A673 (cell line): ENCODE measurements at regions not wholly inside any gene's neighbourhood (a gene's known extent, or its start where the extent isn't known, plus 50 kb on each side); places are given as distances from the start of the nearest gene placed in this dataset.

Source experiments
- BruUV-seq: library from RNA; stranded (reverse); fragments of 400-500 nt; replicated peaks from 2 replicates; lab custom pipeline; 2021; lab: Mats Ljungman, UMichigan
- CTCF ChIA-PET: fragments of 300-600 bp; sonication (Branson Sonifier 250); formaldehyde crosslinking; loops from one replicate; lab custom pipeline; 2022; ENCODE audit warnings: antibody characterized with exemption; lab: Charles Lee
- POLR2A ChIA-PET: fragments of 300-600 bp; sonication (Branson Sonifier 250); formaldehyde crosslinking; loops from one replicate; lab custom pipeline; 2022; ENCODE audit warnings: antibody characterized with exemption; ENCODE audit not compliant: low non-redundant PET; lab: Charles Lee
- DNase-seq: peaks from one replicate; pipeline ENCODE4 v3.0.0-alpha.2; 2015; ENCODE audit warnings: low spot score
- H3K27ac ChIP-seq: fragments of 200-600 bp; sonication (generic); 2 replicates; pipeline ENCODE4 v1.5.1; 2016; ENCODE audit warnings: mixed run types, low read depth, mild to moderate bottlenecking, mixed read lengths, antibody characterized with exemption, low read length; ENCODE audit not compliant: poor library complexity, severe bottlenecking
- H3K27me3 ChIP-seq: fragments of 200-600 bp; sonication (generic); replicated peaks from 2 replicates; pipeline ENCODE4 v1.6.1; 2017; ENCODE audit warnings: mixed run types, low read depth, mild to moderate bottlenecking, mixed read lengths, antibody characterized with exemption, low read length; ENCODE audit not compliant: insufficient read depth, poor library complexity
- H3K36me3 ChIP-seq: fragments of 200-600 bp; sonication (generic); 2 replicates; pipeline ENCODE4 v1.6.1; 2016; ENCODE audit warnings: mixed run types, mild to moderate bottlenecking, mixed read lengths, antibody characterized with exemption, low read length; ENCODE audit not compliant: insufficient read depth, poor library complexity, severe bottlenecking
- H3K4me1 ChIP-seq: fragments of 200-600 bp; sonication (generic); 2 replicates; pipeline ENCODE4 v1.6.1; 2017; ENCODE audit warnings: mixed run types, mild to moderate bottlenecking, mixed read lengths, antibody characterized with exemption, low read length; ENCODE audit not compliant: insufficient read depth, poor library complexity, severe bottlenecking
- H3K4me3 ChIP-seq: fragments of 200-600 bp; sonication (generic); 2 replicates; pipeline ENCODE4 v1.5.1; 2016; ENCODE audit warnings: low read depth, mixed run types, mild to moderate bottlenecking, mixed read lengths, low read length; ENCODE audit not compliant: poor library complexity, severe bottlenecking
- H3K9me3 ChIP-seq: fragments of 200-600 bp; sonication (generic); 2 replicates; pipeline ENCODE4 v1.6.1; 2016; ENCODE audit warnings: mixed run types, low read depth, mild to moderate bottlenecking, mixed read lengths, antibody characterized with exemption, low read length; ENCODE audit not compliant: poor library complexity, severe bottlenecking
- EZH2 ChIP-seq: fragments of 200-600 bp; sonication (generic); IDR thresholded peaks from 2 replicates; pipeline ENCODE4 v1.6.1; 2017; ENCODE audit warnings: borderline replicate concordance, low read depth, mild to moderate bottlenecking, mixed read lengths, antibody characterized with exemption, low read length; ENCODE audit not compliant: poor library complexity, severe bottlenecking
- intact Hi-C: fragments of 100-400 bp; cut with micrococcal nuclease; formaldehyde crosslinking; loops from one replicate; pipeline ENCODE4 v1.10.0; 2022; ENCODE audit not compliant: unreplicated experiment
- TF ChIP-seq, protein P1 (sequence below): fragments of 300-800, 200-600 bp; sonication (generic); conservative IDR thresholded peaks from 2 replicates; pipeline ENCODE4 v1.5.1; 2017; ENCODE audit warnings: low read depth, mild to moderate bottlenecking, antibody characterized with exemption, low read length, moderate library complexity, mixed read lengths

- H3K27ac ChIP-seq: no peak overlapping the region
- ChIA-PET CTCF (no interaction called here), POLR2A (no interaction called here)
- no TSS peak for BruUV-seq
- no peaks in the 10 kb centered on the region for H3K36me3 ChIP-seq
- H3K27me3 ChIP-seq: no peaks in the 10 kb centered on the region
- H3K4me3 ChIP-seq: no peak overlapping the region
- TF ChIP-seq EZH2: no peak
- TF ChIP-seq, protein P1, sequence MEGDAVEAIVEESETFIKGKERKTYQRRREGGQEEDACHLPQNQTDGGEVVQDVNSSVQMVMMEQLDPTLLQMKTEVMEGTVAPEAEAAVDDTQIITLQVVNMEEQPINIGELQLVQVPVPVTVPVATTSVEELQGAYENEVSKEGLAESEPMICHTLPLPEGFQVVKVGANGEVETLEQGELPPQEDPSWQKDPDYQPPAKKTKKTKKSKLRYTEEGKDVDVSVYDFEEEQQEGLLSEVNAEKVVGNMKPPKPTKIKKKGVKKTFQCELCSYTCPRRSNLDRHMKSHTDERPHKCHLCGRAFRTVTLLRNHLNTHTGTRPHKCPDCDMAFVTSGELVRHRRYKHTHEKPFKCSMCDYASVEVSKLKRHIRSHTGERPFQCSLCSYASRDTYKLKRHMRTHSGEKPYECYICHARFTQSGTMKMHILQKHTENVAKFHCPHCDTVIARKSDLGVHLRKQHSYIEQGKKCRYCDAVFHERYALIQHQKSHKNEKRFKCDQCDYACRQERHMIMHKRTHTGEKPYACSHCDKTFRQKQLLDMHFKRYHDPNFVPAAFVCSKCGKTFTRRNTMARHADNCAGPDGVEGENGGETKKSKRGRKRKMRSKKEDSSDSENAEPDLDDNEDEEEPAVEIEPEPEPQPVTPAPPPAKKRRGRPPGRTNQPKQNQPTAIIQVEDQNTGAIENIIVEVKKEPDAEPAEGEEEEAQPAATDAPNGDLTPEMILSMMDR: no peak
- peaks cover 41% of the 10 kb centered on the region for H3K4me1 ChIP-seq
- intact Hi-C loops: no loop called here
- DNase-seq: no peak
- H3K9me3 ChIP-seq: no peaks in the 10 kb centered on the region
These were observed 281.8 kb upstream of the TUT7 start for GRCh38 chr9:86636038-86636437.

DNA sequence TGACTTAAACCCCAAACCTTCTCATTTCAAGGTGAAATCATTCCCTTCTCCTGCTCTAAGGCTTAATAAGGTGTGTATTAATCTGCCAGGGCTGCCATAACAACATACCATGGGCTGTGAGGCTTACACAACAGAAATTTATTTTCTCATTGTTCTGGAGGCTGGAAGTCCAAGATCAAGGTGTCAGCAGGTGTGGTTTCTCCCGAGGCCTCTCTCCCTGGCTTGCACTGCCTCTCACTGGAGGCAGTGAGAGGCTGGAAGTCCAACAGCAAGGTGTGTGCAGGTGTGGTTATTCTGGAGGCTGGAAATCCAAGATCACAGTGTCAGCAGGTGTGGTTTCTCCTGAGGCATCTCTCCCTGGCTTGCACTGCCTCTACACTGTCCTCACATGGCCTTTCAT lies 280.3 kb upstream of the TUT7 start:
- POLR2A ChIA-PET: no interaction called here
- CTCF ChIA-PET: no interaction called here
- Histone ChIP-seq H3K36me3 (no peaks in the 10 kb centered on the region), H3K4me3 (no peak overlapping the region), H3K4me1 (peaks cover 27% of the 10 kb centered on the region), H3K9me3 (no peaks in the 10 kb centered on the region), H3K27me3 (no peaks in the 10 kb centered on the region), H3K27ac (no peak overlapping the region)
- intact Hi-C loops: no loop called here
- no peak for TF ChIP-seq EZH2
- TF ChIP-seq, protein P1: no peak
- DNase-seq: no peak
- no TSS peak for BruUV-seq

DNA sequence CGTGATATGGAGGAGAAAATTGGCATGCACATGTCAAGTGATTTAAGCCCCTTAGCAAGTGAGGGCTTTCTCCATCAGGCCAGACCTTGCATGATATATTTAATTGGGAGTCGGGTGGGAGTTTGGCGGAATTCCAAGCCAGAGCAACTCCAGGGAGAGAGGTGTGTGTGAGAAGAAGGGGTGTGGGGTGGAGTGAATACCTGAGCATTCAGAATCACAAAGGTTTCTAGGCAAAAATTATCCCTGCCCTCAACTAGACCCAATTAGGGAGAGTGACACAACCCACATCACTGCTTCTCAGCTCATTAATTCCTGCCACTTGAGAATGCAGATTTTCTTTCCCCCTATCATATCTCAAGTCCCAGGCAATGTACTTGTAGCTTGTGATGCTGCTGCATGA lies 279.7 kb upstream of the TUT7 start:
- TF ChIP-seq EZH2: no peak
- TF ChIP-seq, protein P1: no peak
- no peaks in the 10 kb centered on the region for H3K9me3 ChIP-seq
- DNase-seq: no peak
- peaks cover 23% of the 10 kb centered on the region for H3K4me1 ChIP-seq
- no peak overlapping the region for H3K4me3 ChIP-seq
- no peak overlapping the region for H3K27ac ChIP-seq
- intact Hi-C loops: no loop called here
- no peaks in the 10 kb centered on the region for H3K27me3 ChIP-seq
- H3K36me3 ChIP-seq: no peaks in the 10 kb centered on the region
- POLR2A ChIA-PET: no interaction called here
- CTCF ChIA-PET: no interaction called here
- no TSS peak for BruUV-seq

- ChIA-PET POLR2A (no interaction called here), CTCF (no interaction called here)
- DNase-seq: no peak
- no TSS peak for BruUV-seq
- no peak for TF ChIP-seq EZH2
- TF ChIP-seq, protein P1: no peak
- H3K36me3 ChIP-seq: no peaks in the 10 kb centered on the region
- H3K4me1 ChIP-seq: peaks cover 18% of the 10 kb centered on the region
- H3K9me3 ChIP-seq: no peaks in the 10 kb centered on the region
- no peak overlapping the region for H3K4me3 ChIP-seq
- intact Hi-C loops: no loop called here
- H3K27me3 ChIP-seq: no peaks in the 10 kb centered on the region
- H3K27ac ChIP-seq: no peak overlapping the region
These were observed 278.3 kb upstream of the TUT7 start for GRCh38 chr9:86632537-86632936.
